PC-9 (cell line): ENCODE measurements at regions not wholly inside any gene's neighbourhood (a gene's known extent, or its start where the extent isn't known, plus 50 kb on each side); places are given as distances from the start of the nearest gene placed in this dataset.

ENCODE experiments used
- BruUV-seq: library from RNA; stranded (reverse); fragments of 400-500 nt; replicated peaks from 2 replicates; lab custom pipeline; 2021; lab: Mats Ljungman, UMichigan
- CTCF ChIA-PET: fragments of 300-600 bp; sonication (Branson Sonifier 250); formaldehyde crosslinking; loops from one replicate; lab custom pipeline; 2022; ENCODE audit warnings: antibody characterized with exemption; lab: Charles Lee
- POLR2A ChIA-PET: fragments of 300-600 bp; sonication (Branson Sonifier 250); formaldehyde crosslinking; loops from one replicate; lab custom pipeline; 2022; ENCODE audit warnings: antibody characterized with exemption; ENCODE audit not compliant: unreplicated experiment; lab: Charles Lee
- DNase-seq, 2 experiments: peaks; one replicate each; pipeline versions ENCODE4 v3.0.0 to v3.0.0-alpha.2; 2015 to 2022; ENCODE audit warnings: mixed read lengths in 1 of 2
- H2AFZ ChIP-seq: fragments of 200-600 bp; sonication (generic); 2 replicates; pipeline ENCODE4 v1.8.1; 2017; ENCODE audit warnings: antibody characterized with exemption
- H3F3A ChIP-seq: fragments of 200-600 bp; sonication (generic); 2 replicates; pipeline ENCODE4 v1.8.1; 2017; ENCODE audit warnings: antibody characterized with exemption, mild to moderate bottlenecking, low read depth; ENCODE audit not compliant: insufficient read depth
- H3K27ac ChIP-seq: fragments of 200-600 bp; sonication (generic); 2 replicates; pipeline ENCODE4 v1.6.1; 2016; ENCODE audit warnings: mixed run types
- H3K27me3 ChIP-seq: fragments of 200-600 bp; sonication (generic); 2 replicates; pipeline ENCODE4 v1.6.1; 2016; ENCODE audit warnings: low read depth, mixed run types; ENCODE audit not compliant: insufficient read depth
- H3K36me3 ChIP-seq: fragments of 200-600 bp; sonication (generic); 2 replicates; pipeline ENCODE4 v1.6.1; 2016; ENCODE audit warnings: low read depth, mixed run types
- H3K4me1 ChIP-seq: fragments of 200-600 bp; sonication (generic); replicated peaks from 2 replicates; pipeline ENCODE4 v1.6.1; 2016; ENCODE audit warnings: mixed run types; ENCODE audit not compliant: insufficient read depth
- H3K4me2 ChIP-seq: fragments of 200-600 bp; sonication (generic); 2 replicates; pipeline ENCODE4 v1.6.1; 2017; ENCODE audit warnings: mixed run types
- H3K4me3 ChIP-seq: fragments of 200-600 bp; sonication (generic); 2 replicates; pipeline ENCODE4 v1.6.1; 2016; ENCODE audit warnings: mixed run types
- H3K79me2 ChIP-seq: fragments of 200-600 bp; sonication (generic); 2 replicates; pipeline ENCODE4 v1.6.1; 2017; ENCODE audit warnings: low read depth, mixed run types
- H3K9me2 ChIP-seq: fragments of 200-600 bp; sonication (generic); 2 replicates; pipeline ENCODE4 v1.8.1; 2017; ENCODE audit warnings: mild to moderate bottlenecking; ENCODE audit not compliant: insufficient read depth
- H3K9me3 ChIP-seq: fragments of 200-600 bp; sonication (generic); 2 replicates; pipeline ENCODE4 v1.8.1; 2016; ENCODE audit warnings: low read depth; ENCODE audit not compliant: insufficient read depth
- H4K20me1 ChIP-seq: fragments of 200-600 bp; sonication (generic); 2 replicates; pipeline ENCODE4 v1.8.1; 2017; ENCODE audit not compliant: insufficient read depth
- CTCF ChIP-seq: fragments of 200-600 bp; sonication (generic); conservative IDR thresholded peaks from 2 replicates; pipeline ENCODE4 v1.6.1; 2017; ENCODE audit warnings: mixed run types, antibody characterized with exemption, mild to moderate bottlenecking, moderate library complexity
- EZH2 ChIP-seq: fragments of 200-600 bp; sonication (generic); IDR thresholded peaks from 2 replicates; pipeline ENCODE4 v1.8.0; 2017; ENCODE audit warnings: antibody characterized with exemption, low read depth
- intact Hi-C: fragments of 100-400 bp; cut with micrococcal nuclease; formaldehyde crosslinking; loops from one replicate; pipeline ENCODE4 v1.10.0; 2022; ENCODE audit not compliant: unreplicated experiment

GRCh38 chr12:86312232-86312631 is 56.0 kb upstream of the MGAT4C start:
- H3K9me3 ChIP-seq, result no peaks in the 10 kb centered on the region
- no peaks in the 10 kb centered on the region for H3K9me2 ChIP-seq
- intact Hi-C loops, result no loop called here
- H4K20me1 ChIP-seq, result no peaks in the 10 kb centered on the region
- no peaks in the 10 kb centered on the region for H3K79me2 ChIP-seq
- no TSS peak for BruUV-seq
- no peak overlapping the region for H2AFZ ChIP-seq
- no peak for DNase-seq
- TF ChIP-seq EZH2, result no peak
- no peak for TF ChIP-seq CTCF
- H3K4me1 ChIP-seq, result no peaks in the 10 kb centered on the region
- H3K4me2 ChIP-seq, result no peak overlapping the region
- ChIA-PET POLR2A (no interaction called here), CTCF (no interaction called here)
- no peaks in the 10 kb centered on the region for H3K27me3 ChIP-seq
- H3K36me3 ChIP-seq, result no peaks in the 10 kb centered on the region
- no peak overlapping the region for H3K27ac ChIP-seq
- H3K4me3 ChIP-seq, result no peak overlapping the region
- H3F3A ChIP-seq, result no peaks in the 10 kb centered on the region
